ENCODE measurements at regions not wholly inside any gene's neighbourhood (a gene's known extent, or its start where the extent isn't known, plus 50 kb on each side); places are given as distances from the start of the nearest gene placed in this dataset.
"Not testable (repeated sequence)": the region's sequence is repeated elsewhere in the genome, so short reads cannot be mapped to it uniquely, and the experiment has no call there.

DNA sequence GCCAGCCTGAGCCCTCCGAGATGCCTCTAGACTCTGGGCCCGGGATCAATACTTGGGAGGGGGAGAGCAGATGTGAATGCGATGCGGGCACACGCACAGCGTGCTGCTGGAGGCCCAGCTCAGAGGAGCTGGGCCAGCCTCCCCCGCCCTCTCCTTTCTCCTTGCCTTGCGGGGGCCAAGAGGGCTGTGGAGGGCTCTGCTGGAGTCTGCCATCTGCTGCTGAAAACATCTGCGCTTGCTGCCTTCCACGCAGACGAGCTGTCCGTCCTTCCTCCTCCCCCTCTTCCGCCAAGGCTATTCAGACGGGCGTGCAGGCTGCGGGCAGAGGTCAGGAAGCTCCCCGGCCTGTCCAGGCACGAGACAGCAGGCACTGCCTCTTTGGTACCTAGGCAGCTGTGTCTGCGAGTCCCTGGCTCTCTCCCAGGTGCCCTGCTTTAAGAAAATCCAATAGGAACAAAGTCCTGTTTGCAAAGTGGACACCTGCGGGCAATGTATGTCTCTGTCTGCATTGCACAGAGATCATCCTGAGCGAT is 75.2 kb downstream of the SPRING1 start:
- Histone ChIP-seq H3K27ac (ENCODE audit: low read depth in 2 of 2, low read length in 2 of 2) (no peak overlapping the region), H3K9ac (ENCODE audit: low read length in 3 of 3) (no peak overlapping the region), H3K27me3 (ENCODE audit: control insufficient read depth, insufficient read depth, low read length) (no peaks in the 10 kb centered on the region), H3K9me3 (ENCODE audit: control insufficient read depth in 2 of 3, insufficient read depth in 1 of 3, low read length in 3 of 3) (no peaks in the 10 kb centered on the region), H3K36me3 (ENCODE audit: control insufficient read depth in 2 of 3, insufficient read depth in 3 of 3, low read length in 3 of 3) (no peaks in the 10 kb centered on the region), H3K4me1 (ENCODE audit: control insufficient read depth in 2 of 3, insufficient read depth in 2 of 3, low read depth in 1 of 3, low read length in 3 of 3) (peaks cover 0 to 4% (median 2%) of the 10 kb centered on the region in 3 donors), H3K4me3 (ENCODE audit: low read length in 3 of 3) (no peak overlapping the region)
- FAIRE-seq (no peak), DNase-seq (peak; percentile 57 to 72 (median 66))
- intact Hi-C loops (cut with DNase I): no loop called here
- TF ChIP-seq, protein P1, sequence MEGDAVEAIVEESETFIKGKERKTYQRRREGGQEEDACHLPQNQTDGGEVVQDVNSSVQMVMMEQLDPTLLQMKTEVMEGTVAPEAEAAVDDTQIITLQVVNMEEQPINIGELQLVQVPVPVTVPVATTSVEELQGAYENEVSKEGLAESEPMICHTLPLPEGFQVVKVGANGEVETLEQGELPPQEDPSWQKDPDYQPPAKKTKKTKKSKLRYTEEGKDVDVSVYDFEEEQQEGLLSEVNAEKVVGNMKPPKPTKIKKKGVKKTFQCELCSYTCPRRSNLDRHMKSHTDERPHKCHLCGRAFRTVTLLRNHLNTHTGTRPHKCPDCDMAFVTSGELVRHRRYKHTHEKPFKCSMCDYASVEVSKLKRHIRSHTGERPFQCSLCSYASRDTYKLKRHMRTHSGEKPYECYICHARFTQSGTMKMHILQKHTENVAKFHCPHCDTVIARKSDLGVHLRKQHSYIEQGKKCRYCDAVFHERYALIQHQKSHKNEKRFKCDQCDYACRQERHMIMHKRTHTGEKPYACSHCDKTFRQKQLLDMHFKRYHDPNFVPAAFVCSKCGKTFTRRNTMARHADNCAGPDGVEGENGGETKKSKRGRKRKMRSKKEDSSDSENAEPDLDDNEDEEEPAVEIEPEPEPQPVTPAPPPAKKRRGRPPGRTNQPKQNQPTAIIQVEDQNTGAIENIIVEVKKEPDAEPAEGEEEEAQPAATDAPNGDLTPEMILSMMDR (IDR thresholded peaks at IDR 0.05; ENCODE audit: borderline replicate concordance, extremely low read depth, insufficient read depth): no peak

DNA sequence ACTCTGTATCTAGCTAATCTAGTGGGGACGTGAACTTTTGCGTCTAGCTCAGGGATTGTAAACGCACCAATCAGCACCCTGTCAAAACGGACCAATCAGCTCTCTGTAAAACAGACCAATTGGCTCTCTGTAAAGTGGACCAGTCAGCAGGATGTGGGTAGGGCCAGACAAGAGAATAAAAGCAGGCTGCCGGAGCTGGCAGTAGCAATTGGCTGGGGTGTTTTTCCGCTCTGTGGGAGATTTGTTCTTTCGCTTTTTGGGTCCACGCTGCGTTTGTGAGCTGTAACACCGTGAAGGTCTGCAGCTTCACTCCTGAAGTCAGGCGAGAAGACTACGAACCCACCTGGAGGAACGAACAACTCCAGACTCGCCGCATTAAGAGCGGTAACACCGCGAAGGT is 76.5 kb downstream of the SPRING1 start:
- DNase-seq: no peak
- H3K9me3 ChIP-seq (ENCODE audit: control insufficient read depth in 2 of 3, insufficient read depth in 1 of 3, low read length in 3 of 3): no peaks in the 10 kb centered on the region
- no peak overlapping the region for H3K27ac ChIP-seq (ENCODE audit: low read depth in 2 of 2, low read length in 2 of 2)
- intact Hi-C loops (cut with DNase I): no loop called here
- no peak for FAIRE-seq
- peaks cover 0 to 4% (median 2%) of the 10 kb centered on the region in 3 donors for H3K4me1 ChIP-seq (ENCODE audit: control insufficient read depth in 2 of 3, insufficient read depth in 2 of 3, low read depth in 1 of 3, low read length in 3 of 3)
- no peak overlapping the region for H3K4me3 ChIP-seq (ENCODE audit: low read length in 3 of 3)
- no peaks in the 10 kb centered on the region for H3K36me3 ChIP-seq (ENCODE audit: control insufficient read depth in 2 of 3, insufficient read depth in 3 of 3, low read length in 3 of 3)
- TF ChIP-seq, protein P1 (IDR thresholded peaks at IDR 0.05; ENCODE audit: borderline replicate concordance, extremely low read depth, insufficient read depth): no peak
- H3K27me3 ChIP-seq (ENCODE audit: control insufficient read depth, insufficient read depth, low read length): no peaks in the 10 kb centered on the region
- H3K9ac ChIP-seq (ENCODE audit: low read length in 3 of 3): no peak overlapping the region

DNA sequence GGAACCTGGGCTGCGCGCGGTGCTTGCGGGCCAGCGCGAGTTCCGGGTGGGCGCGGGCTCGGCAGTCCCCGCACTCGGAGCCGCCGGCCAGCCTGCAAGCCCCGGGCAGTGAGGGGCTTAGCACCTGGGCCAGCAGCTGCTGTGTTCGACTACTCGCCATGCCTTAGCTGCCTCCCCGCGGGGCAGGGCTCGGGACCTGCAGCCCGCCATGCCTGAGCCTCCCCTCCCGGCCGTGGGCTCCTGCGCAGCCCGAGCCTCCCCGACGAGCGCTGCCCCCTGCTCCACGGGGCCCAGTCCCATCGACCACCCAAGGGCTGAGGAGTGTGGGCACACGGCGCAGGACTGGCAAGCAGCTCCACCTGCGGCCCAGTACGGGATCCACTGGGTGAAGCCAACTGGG is 77.1 kb downstream of the SPRING1 start:
- H3K4me3 ChIP-seq (ENCODE audit: low read length in 3 of 3); H3K9me3 ChIP-seq (ENCODE audit: control insufficient read depth in 2 of 3, insufficient read depth in 1 of 3, low read length in 3 of 3); H3K9ac ChIP-seq (ENCODE audit: low read length in 3 of 3); H3K4me1 ChIP-seq (ENCODE audit: control insufficient read depth in 2 of 3, insufficient read depth in 2 of 3, low read depth in 1 of 3, low read length in 3 of 3); H3K27ac ChIP-seq (ENCODE audit: low read depth in 2 of 2, low read length in 2 of 2); intact Hi-C loops (cut with DNase I); H3K36me3 ChIP-seq (ENCODE audit: control insufficient read depth in 2 of 3, insufficient read depth in 3 of 3, low read length in 3 of 3); H3K27me3 ChIP-seq (ENCODE audit: control insufficient read depth, insufficient read depth, low read length); FAIRE-seq: not testable (repeated sequence)
- DNase-seq: peak in 1 of 5 donors; percentile 56

DNA sequence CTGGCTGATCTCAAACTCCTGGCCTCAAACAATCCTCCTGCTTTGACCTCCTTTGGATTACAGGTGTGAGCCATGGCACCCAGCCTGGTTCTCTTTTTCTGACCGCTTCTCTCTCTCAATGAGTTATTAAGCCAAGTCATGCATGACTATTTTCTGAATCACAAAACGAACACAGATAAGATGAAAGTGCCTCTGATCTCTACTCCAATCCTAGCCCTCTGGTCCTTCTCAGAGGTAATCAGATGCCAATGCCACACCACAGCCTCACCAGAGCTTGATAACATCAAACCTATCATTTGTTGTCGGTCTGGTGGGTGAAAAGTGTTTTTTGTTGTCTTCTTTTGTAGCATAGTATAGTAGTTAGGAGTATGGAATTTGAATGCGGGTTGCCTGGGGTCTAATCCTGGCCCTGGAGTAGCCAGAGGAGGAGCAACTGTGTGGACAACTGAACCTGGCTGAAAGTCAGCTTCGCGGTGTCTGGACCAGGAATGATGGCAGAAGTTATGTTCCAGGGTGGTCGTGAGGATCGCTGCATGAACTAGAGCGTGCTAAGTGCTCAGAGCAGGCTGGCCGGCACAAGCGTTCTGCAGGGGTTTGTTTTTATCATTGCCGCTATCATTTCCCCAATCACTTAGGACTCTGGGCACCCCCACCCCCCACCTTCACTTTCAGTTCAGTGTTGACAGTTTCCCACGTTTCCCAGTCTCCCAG is 77.9 kb downstream of the SPRING1 start:
- H3K4me1 ChIP-seq (ENCODE audit: control insufficient read depth in 2 of 3, insufficient read depth in 2 of 3, low read depth in 1 of 3, low read length in 3 of 3): peaks cover 0 to 4% (median 0%) of the 10 kb centered on the region in 3 donors
- H3K27ac ChIP-seq (ENCODE audit: low read depth in 2 of 2, low read length in 2 of 2): no peak overlapping the region
- TF ChIP-seq, protein P1 (IDR thresholded peaks at IDR 0.05; ENCODE audit: borderline replicate concordance, extremely low read depth, insufficient read depth): no peak
- intact Hi-C loops (cut with DNase I): no loop called here
- no peak for DNase-seq
- no peak for FAIRE-seq
- H3K36me3 ChIP-seq (ENCODE audit: control insufficient read depth in 2 of 3, insufficient read depth in 3 of 3, low read length in 3 of 3): no peaks in the 10 kb centered on the region
- H3K4me3 ChIP-seq (ENCODE audit: low read length in 3 of 3): no peak overlapping the region
- no peaks in the 10 kb centered on the region for H3K27me3 ChIP-seq (ENCODE audit: control insufficient read depth, insufficient read depth, low read length)
- no peak overlapping the region for H3K9ac ChIP-seq (ENCODE audit: low read length in 3 of 3)
- H3K9me3 ChIP-seq (ENCODE audit: control insufficient read depth in 2 of 3, insufficient read depth in 1 of 3, low read length in 3 of 3): no peaks in the 10 kb centered on the region

Data from kidney (tissue), 13 donors.